Stimulated activated memory B cell treated with anti-CD40 and anti-IgM and Interleukin-4, amounts not matched to agents 10 μg/mL and 1 μg/mL and 100 μg/mL, for 72 hours (primary cell): ENCODE measurements at regions not wholly inside any gene's neighbourhood (a gene's known extent, or its start where the extent isn't known, plus 50 kb on each side); places are given as distances from the start of the nearest gene placed in this dataset.

ENCODE experiments used
- ATAC-seq: fragments of 150-1000 bp; cut with Tn5 transposase; 2 replicates; pipeline ENCODE4 v1.10.0; 2021
- H3K27ac Mint-ChIP-seq: one replicate; pipeline ENCODE4 v1.8.0; 2022; ENCODE audit warnings: mild to moderate bottlenecking, mixed read lengths
- H3K27me3 Mint-ChIP-seq: one replicate; pipeline ENCODE4 v1.8.0; 2022; ENCODE audit warnings: mixed read lengths
- H3K36me3 Mint-ChIP-seq: one replicate; pipeline ENCODE4 v1.8.0; 2022; ENCODE audit warnings: mixed read lengths
- H3K4me1 Mint-ChIP-seq: one replicate; pipeline ENCODE4 v1.8.0; 2022; ENCODE audit warnings: mixed read lengths
- H3K4me3 Mint-ChIP-seq: one replicate; pipeline ENCODE4 v1.8.0; 2022; ENCODE audit warnings: mild to moderate bottlenecking, moderate library complexity, mixed read lengths
- H3K9me3 Mint-ChIP-seq: one replicate; pipeline ENCODE4 v1.8.0; 2022; ENCODE audit warnings: mixed read lengths

GRCh38 chr3:111324645-111325044 is 217.4 kb upstream of the CD96 start:
- ATAC-seq: peak; percentile 28
- Mint-ChIP-seq H3K27me3 (no peaks in the 10 kb centered on the region), H3K36me3 (no peaks in the 10 kb centered on the region), H3K9me3 (peaks cover 2% of the 10 kb centered on the region), H3K27ac (peak overlapping the region; percentile 1), H3K4me1 (peaks cover 33% of the 10 kb centered on the region), H3K4me3 (no peak overlapping the region)

- no peak for ATAC-seq
- Mint-ChIP-seq H3K4me3 (no peak overlapping the region), H3K9me3 (peaks cover 2% of the 10 kb centered on the region), H3K27ac (peak overlapping the region; percentile 1), H3K27me3 (no peaks in the 10 kb centered on the region), H3K36me3 (no peaks in the 10 kb centered on the region), H3K4me1 (peaks cover 33% of the 10 kb centered on the region)
Measured at GRCh38 chr3:111325160-111325718, 216.8 kb upstream of the CD96 start.

DNA sequence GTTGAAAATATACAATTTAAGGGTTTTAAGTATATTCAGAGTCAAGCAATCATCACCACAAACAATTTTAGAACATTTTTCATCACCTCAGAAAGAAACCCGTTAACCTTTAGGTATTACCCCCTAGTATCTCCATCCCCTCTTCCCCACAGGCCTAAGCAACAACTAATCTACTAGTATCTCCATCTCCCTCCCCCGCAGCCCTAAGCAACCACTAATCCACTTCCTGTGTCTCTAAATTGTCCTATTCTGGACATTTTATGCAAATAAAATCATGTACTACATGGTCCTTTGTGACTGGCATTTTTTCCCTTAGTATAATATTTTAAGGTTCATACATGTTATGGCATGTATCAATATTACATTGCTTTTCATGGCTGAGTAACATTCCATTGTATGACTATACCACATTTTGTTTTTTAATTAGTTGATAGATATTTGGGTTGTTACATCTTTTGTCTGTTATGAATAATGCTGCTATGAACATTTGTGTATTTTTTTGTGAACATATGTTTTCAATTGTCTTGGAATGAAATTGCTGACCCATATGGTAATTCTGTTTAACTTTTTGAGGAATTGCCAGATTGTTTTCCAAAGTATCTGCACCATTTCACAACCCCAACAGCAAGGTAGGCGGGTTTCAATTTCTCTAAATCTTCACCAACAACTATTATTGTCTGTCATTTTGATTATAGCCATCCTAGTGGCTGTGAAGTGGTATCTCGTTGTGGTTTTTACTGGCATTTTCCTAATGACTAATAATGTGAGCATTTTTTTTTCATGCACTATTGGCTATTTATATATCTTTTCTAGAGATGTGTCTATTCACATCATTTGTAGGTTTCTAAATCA is 215.6 kb upstream of the CD96 start:
- ATAC-seq: no peak
- H3K27ac Mint-ChIP-seq: peak overlapping the region; percentile 1
- H3K4me3 Mint-ChIP-seq: no peak overlapping the region

GRCh38 chr3:111331306-111331705 is 210.7 kb upstream of the CD96 start:
- H3K36me3 Mint-ChIP-seq: no peaks in the 10 kb centered on the region
- no peaks in the 10 kb centered on the region for H3K9me3 Mint-ChIP-seq

More for the DNA sequence above, 215.6 kb upstream of the CD96 start:
- Mint-ChIP-seq H3K36me3 (no peaks in the 10 kb centered on the region), H3K9me3 (peaks cover 2% of the 10 kb centered on the region), H3K4me1 (peaks cover 33% of the 10 kb centered on the region), H3K27me3 (no peaks in the 10 kb centered on the region)

GRCh38 chr3:111331912-111332311 is 210.1 kb upstream of the CD96 start:
- ATAC-seq: no peak
- Mint-ChIP-seq H3K4me3 (no peak overlapping the region), H3K4me1 (no peaks in the 10 kb centered on the region), H3K27me3 (peaks cover 3% of the 10 kb centered on the region), H3K9me3 (no peaks in the 10 kb centered on the region), H3K27ac (no peak overlapping the region), H3K36me3 (no peaks in the 10 kb centered on the region)

More at GRCh38 chr3:111331306-111331705, 210.7 kb upstream of the CD96 start:
- ATAC-seq: no peak
- Mint-ChIP-seq H3K27ac (no peak overlapping the region), H3K4me3 (no peak overlapping the region), H3K27me3 (no peaks in the 10 kb centered on the region), H3K4me1 (peaks cover 2% of the 10 kb centered on the region)

- no peaks in the 10 kb centered on the region for H3K36me3 Mint-ChIP-seq
Measured at GRCh38 chr3:111332488-111333080, 209.4 kb upstream of the CD96 start.

DNA sequence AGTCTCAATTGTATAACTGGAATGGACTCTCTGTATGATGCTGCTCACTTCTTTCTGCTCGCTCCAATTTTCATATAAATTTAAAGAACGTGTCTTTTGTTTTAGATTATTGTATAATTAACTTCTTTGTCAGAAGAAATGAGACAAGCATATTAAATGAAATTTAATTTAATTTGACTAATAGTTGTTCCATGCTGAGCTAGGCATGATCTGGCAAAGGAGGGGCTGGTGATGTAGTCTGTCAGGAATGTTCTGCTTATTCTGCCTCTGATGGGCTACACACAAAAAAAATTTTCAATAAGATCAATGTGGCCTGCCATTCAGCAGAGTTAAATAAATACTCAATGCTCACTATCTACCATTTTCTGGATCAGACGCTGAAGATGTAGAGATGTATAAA is 208.4 kb upstream of the CD96 start:
- H3K9me3 Mint-ChIP-seq: no peaks in the 10 kb centered on the region
- no peaks in the 10 kb centered on the region for H3K4me1 Mint-ChIP-seq
- no peak overlapping the region for H3K4me3 Mint-ChIP-seq
- no peak overlapping the region for H3K27ac Mint-ChIP-seq
- peaks cover 9% of the 10 kb centered on the region for H3K27me3 Mint-ChIP-seq
- ATAC-seq: no peak
- no peaks in the 10 kb centered on the region for H3K36me3 Mint-ChIP-seq

More at GRCh38 chr3:111332488-111333080, 209.4 kb upstream of the CD96 start:
- H3K9me3 Mint-ChIP-seq: no peaks in the 10 kb centered on the region
- H3K4me3 Mint-ChIP-seq: no peak overlapping the region
- no peak for ATAC-seq
- no peak overlapping the region for H3K27ac Mint-ChIP-seq
- H3K4me1 Mint-ChIP-seq: no peaks in the 10 kb centered on the region
- H3K27me3 Mint-ChIP-seq: peaks cover 9% of the 10 kb centered on the region

- peaks cover 5% of the 10 kb centered on the region for H3K9me3 Mint-ChIP-seq
- H3K27ac Mint-ChIP-seq: no peak overlapping the region
- H3K27me3 Mint-ChIP-seq: peaks cover 9% of the 10 kb centered on the region
- H3K4me3 Mint-ChIP-seq: no peak overlapping the region
- no peak for ATAC-seq
- peaks cover 6% of the 10 kb centered on the region for H3K36me3 Mint-ChIP-seq
- H3K4me1 Mint-ChIP-seq: no peaks in the 10 kb centered on the region
Measured at GRCh38 chr3:111335512-111336303, 206.3 kb upstream of the CD96 start.

- ATAC-seq: no peak
- Mint-ChIP-seq H3K4me3 (no peak overlapping the region), H3K36me3 (peaks cover 6% of the 10 kb centered on the region), H3K9me3 (peaks cover 7% of the 10 kb centered on the region), H3K4me1 (no peaks in the 10 kb centered on the region), H3K27ac (no peak overlapping the region), H3K27me3 (peaks cover 9% of the 10 kb centered on the region)
Measured at GRCh38 chr3:111336511-111336910, 205.5 kb upstream of the CD96 start.

DNA sequence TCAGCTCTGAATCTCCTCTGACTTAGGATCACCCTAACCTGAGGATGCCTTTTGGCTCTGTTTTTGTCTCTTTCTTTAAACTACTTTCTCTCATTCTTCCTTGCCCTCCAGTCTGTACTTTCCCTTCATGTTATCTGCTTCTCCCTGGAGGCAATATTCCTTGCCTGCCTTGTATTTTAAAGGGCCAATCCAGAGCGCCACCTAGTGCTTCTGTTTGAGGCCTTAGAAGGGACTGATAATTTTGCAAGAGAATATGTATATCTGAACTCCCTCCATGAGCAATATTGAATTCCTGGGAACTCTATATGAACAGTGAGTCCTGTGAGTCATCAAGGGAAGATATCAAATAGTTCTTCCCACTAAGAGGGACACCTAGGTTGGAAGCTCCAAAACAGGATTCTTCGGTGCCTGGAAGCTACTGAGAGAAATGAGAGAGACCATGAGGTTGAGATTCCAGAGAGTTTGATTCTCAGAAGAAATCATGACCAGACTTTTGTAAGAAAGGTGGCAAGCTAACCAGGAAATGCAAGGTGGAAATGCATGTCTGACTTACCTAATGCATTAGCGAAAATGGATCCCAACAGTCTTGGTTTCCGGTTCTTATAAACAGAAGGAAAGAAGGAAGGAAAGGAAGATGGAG is 203.8 kb upstream of the CD96 start:
- H3K27me3 Mint-ChIP-seq: peaks cover 9% of the 10 kb centered on the region
- no peaks in the 10 kb centered on the region for H3K4me1 Mint-ChIP-seq
- H3K36me3 Mint-ChIP-seq: peaks cover 6% of the 10 kb centered on the region
- peaks cover 10% of the 10 kb centered on the region for H3K9me3 Mint-ChIP-seq
- no peak overlapping the region for H3K4me3 Mint-ChIP-seq
- no peak overlapping the region for H3K27ac Mint-ChIP-seq
- no peak for ATAC-seq

DNA sequence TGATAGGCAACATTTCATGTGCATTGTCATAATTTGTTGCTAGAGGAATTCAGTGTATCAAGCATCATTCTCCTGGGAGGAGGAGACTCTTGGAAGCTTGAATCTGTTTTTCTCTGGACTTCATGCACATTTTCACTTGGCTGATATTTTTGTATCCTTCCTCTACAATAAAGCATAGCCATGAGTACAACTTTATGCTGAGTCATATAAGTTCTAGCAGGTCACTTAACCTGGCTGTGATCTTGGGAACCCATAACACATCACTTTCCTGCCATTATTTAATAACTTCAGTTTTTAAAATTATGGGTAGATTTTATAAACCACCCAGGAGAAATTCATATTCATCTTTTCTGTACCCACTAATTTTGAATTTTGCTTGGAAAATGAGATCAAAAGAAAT is 203.0 kb upstream of the CD96 start:
- H3K27me3 Mint-ChIP-seq: peaks cover 9% of the 10 kb centered on the region
- no peaks in the 10 kb centered on the region for H3K4me1 Mint-ChIP-seq
- no peak overlapping the region for H3K4me3 Mint-ChIP-seq
- peaks cover 10% of the 10 kb centered on the region for H3K9me3 Mint-ChIP-seq
- peaks cover 6% of the 10 kb centered on the region for H3K36me3 Mint-ChIP-seq
- H3K27ac Mint-ChIP-seq: no peak overlapping the region
- ATAC-seq: no peak

GRCh38 chr3:111351334-111351733 is 190.7 kb upstream of the CD96 start:
- peaks cover 5% of the 10 kb centered on the region for H3K27me3 Mint-ChIP-seq
- no peak overlapping the region for H3K4me3 Mint-ChIP-seq
- no peak overlapping the region for H3K27ac Mint-ChIP-seq
- no peaks in the 10 kb centered on the region for H3K36me3 Mint-ChIP-seq
- peaks cover 2% of the 10 kb centered on the region for H3K9me3 Mint-ChIP-seq
- no peaks in the 10 kb centered on the region for H3K4me1 Mint-ChIP-seq
- ATAC-seq: peak; percentile 41

- Mint-ChIP-seq H3K4me1 (no peaks in the 10 kb centered on the region), H3K4me3 (no peak overlapping the region), H3K27me3 (no peaks in the 10 kb centered on the region), H3K27ac (no peak overlapping the region), H3K9me3 (peaks cover 2% of the 10 kb centered on the region), H3K36me3 (no peaks in the 10 kb centered on the region)
- ATAC-seq: no peak
Measured at GRCh38 chr3:111352585-111352984, 189.4 kb upstream of the CD96 start.

DNA sequence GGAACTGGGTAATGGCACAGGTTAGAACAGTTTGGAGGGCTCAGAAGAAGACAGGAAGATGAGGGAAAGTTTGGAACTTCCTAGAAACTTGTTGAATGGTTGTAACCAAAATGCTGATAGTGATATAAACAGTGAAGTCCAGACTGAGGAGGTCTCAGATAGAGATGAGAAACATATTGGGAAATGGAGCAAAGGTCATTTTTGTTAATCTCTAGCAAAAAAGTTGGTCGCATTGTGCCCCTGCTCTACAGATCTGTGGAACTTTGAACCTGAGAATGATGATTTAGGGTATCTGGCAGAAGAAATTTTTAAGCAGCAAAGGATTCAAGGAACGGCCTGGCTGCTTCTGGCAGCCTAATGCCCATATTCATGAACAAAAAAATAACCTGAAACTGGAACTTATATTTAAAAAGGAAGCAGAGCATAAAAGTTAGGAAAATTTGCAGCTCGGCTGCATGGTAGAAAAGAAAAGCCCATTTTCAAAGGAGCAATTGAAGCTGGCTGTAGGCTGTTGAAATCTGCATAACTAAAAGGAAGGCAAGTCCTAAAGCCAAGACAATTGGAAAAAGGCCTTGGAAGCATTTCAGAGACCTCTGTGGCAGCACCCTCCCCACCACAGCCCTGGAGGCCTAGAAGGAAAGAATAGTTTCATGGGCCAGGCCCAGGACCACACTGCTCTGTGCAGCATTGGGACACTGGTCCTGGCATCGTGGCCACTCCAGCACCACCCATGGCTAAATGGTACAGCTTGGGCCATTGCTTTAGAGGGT is 182.6 kb upstream of the CD96 start:
- no peaks in the 10 kb centered on the region for H3K4me1 Mint-ChIP-seq
- H3K9me3 Mint-ChIP-seq: no peaks in the 10 kb centered on the region
- H3K36me3 Mint-ChIP-seq: no peaks in the 10 kb centered on the region
- no peak for ATAC-seq
- H3K27ac Mint-ChIP-seq: no peak overlapping the region
- no peaks in the 10 kb centered on the region for H3K27me3 Mint-ChIP-seq
- no peak overlapping the region for H3K4me3 Mint-ChIP-seq
